MM.1S (cell line): ENCODE measurements at regions not wholly inside any gene's neighbourhood (a gene's known extent, or its start where the extent isn't known, plus 50 kb on each side); places are given as distances from the start of the nearest gene placed in this dataset.

ENCODE experiments used
- EZH2 ChIP-seq: fragments of 300-600 bp; sonication (generic); optimal IDR thresholded peaks from 2 replicates; pipeline ENCODE3; 2017; ENCODE audit warnings: low read depth, mild to moderate bottlenecking, antibody characterized with exemption, low read length, mixed read lengths
- EZH2phosphoT487 ChIP-seq: fragments of 300-600 bp; sonication (generic); IDR thresholded peaks from 2 replicates; pipeline ENCODE4 v1.6.1; 2018; ENCODE audit warnings: antibody characterized with exemption, low read length
- TF ChIP-seq, protein P1 (sequence below): fragments of 300-600 bp; sonication (generic); IDR thresholded peaks from 2 replicates; pipeline ENCODE4 v1.5.1; 2016; ENCODE audit warnings: antibody characterized with exemption, low read length, mixed read lengths

DNA sequence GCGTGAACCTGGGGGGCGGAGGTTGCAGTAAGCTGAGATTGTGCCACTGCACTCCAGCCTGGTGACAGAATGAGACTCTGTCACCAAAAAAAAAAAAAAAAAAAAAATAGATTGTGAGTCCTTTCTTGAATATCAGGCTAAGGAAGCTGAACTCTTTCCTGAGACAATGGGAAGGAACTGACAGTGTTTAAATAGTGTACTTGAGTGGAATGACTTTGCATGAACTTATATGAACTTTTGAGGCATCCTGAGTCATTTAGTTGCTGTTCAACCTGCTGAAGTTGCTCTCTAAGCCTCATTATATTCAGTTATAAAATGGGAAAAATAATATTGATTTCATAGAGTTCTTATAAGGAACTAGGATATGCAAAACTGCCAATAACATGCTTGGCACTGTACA is 79.3 kb upstream of the LIMCH1 start:
- TF ChIP-seq, protein P1, sequence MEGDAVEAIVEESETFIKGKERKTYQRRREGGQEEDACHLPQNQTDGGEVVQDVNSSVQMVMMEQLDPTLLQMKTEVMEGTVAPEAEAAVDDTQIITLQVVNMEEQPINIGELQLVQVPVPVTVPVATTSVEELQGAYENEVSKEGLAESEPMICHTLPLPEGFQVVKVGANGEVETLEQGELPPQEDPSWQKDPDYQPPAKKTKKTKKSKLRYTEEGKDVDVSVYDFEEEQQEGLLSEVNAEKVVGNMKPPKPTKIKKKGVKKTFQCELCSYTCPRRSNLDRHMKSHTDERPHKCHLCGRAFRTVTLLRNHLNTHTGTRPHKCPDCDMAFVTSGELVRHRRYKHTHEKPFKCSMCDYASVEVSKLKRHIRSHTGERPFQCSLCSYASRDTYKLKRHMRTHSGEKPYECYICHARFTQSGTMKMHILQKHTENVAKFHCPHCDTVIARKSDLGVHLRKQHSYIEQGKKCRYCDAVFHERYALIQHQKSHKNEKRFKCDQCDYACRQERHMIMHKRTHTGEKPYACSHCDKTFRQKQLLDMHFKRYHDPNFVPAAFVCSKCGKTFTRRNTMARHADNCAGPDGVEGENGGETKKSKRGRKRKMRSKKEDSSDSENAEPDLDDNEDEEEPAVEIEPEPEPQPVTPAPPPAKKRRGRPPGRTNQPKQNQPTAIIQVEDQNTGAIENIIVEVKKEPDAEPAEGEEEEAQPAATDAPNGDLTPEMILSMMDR, result no peak
- TF ChIP-seq EZH2phosphoT487 (no peak), EZH2 (no peak)
